GM18517 (cell line): ENCODE measurements at regions not wholly inside any gene's neighbourhood (a gene's known extent, or its start where the extent isn't known, plus 50 kb on each side); places are given as distances from the start of the nearest gene placed in this dataset.
"Not testable (repeated sequence)": the region's sequence is repeated elsewhere in the genome, so short reads cannot be mapped to it uniquely, and the experiment has no call there.

ENCODE experiments used
- ATAC-seq: cut with Tn5 transposase; IDR thresholded peaks from one replicate; pipeline ENCODE4 v1.9.1; 2021; ENCODE audit warnings: mild to moderate bottlenecking, moderate library complexity; ENCODE audit not compliant: unreplicated experiment

- no peak for ATAC-seq
These were observed 486.4 kb upstream of the SOX9 start for GRCh38 chr17:71634376-71634775.

- ATAC-seq, result no peak
These were observed 485.6 kb upstream of the SOX9 start for GRCh38 chr17:71635187-71635586.

GRCh38 chr17:71636644-71637043, 484.2 kb upstream of the SOX9 start:
- no peak for ATAC-seq

- no peak for ATAC-seq
These were observed 482.2 kb upstream of the SOX9 start for GRCh38 chr17:71638668-71639067.

GRCh38 chr17:71639865-71640264, 481.0 kb upstream of the SOX9 start:
- ATAC-seq, result no peak

GRCh38 chr17:71646890-71647289, 473.9 kb upstream of the SOX9 start:
- ATAC-seq, result not testable (repeated sequence)

GRCh38 chr17:71648342-71648741, 472.5 kb upstream of the SOX9 start:
- not testable (repeated sequence) for ATAC-seq

- ATAC-seq, result no peak
These were observed 470.9 kb upstream of the SOX9 start for GRCh38 chr17:71649941-71650350.

- ATAC-seq, result no peak
These were observed 465.3 kb upstream of the SOX9 start for GRCh38 chr17:71655542-71655941.

- no peak for ATAC-seq
These were observed 463.6 kb upstream of the SOX9 start for GRCh38 chr17:71656964-71657858.

GRCh38 chr17:71658996-71659395, 461.8 kb upstream of the SOX9 start:
- ATAC-seq, result no peak

- ATAC-seq, result no peak
These were observed 456.0 kb upstream of the SOX9 start for GRCh38 chr17:71664861-71665260.

- no peak for ATAC-seq
These were observed 454.8 kb upstream of the SOX9 start for GRCh38 chr17:71666047-71666446.

- no peak for ATAC-seq
These were observed 453.2 kb upstream of the SOX9 start for GRCh38 chr17:71667661-71668060.

- ATAC-seq, result no peak
These were observed 452.0 kb upstream of the SOX9 start for GRCh38 chr17:71668807-71669206.

- ATAC-seq, result no peak
These were observed 443.4 kb upstream of the SOX9 start for GRCh38 chr17:71677439-71677838.

GRCh38 chr17:71679832-71680231, 441.0 kb upstream of the SOX9 start:
- no peak for ATAC-seq

- no peak for ATAC-seq
These were observed 439.2 kb upstream of the SOX9 start for GRCh38 chr17:71681427-71682173.

- no peak for ATAC-seq
These were observed 438.7 kb upstream of the SOX9 start for GRCh38 chr17:71682174-71682494.

- ATAC-seq, result no peak
These were observed 431.0 kb upstream of the SOX9 start for GRCh38 chr17:71689782-71690181.

- no peak for ATAC-seq
These were observed 420.9 kb upstream of the SOX9 start for GRCh38 chr17:71699907-71700306.

GRCh38 chr17:71703701-71704100, 417.1 kb upstream of the SOX9 start:
- ATAC-seq, result no peak
